GM21390 (cell line): ENCODE measurements at regions not wholly inside any gene's neighbourhood (a gene's known extent, or its start where the extent isn't known, plus 50 kb on each side); places are given as distances from the start of the nearest gene placed in this dataset.
A peak's percentile ranks its signal among the peaks of the same experiment; 100 is the strongest.
"Not testable (repeated sequence)": the region's sequence is repeated elsewhere in the genome, so short reads cannot be mapped to it uniquely, and the experiment has no call there.

ENCODE experiments used
- ATAC-seq: cut with Tn5 transposase; IDR thresholded peaks from one replicate; pipeline ENCODE4 v1.9.1; 2021; ENCODE audit not compliant: unreplicated experiment

- no peak for ATAC-seq
Observed at GRCh38 chr2:4221845-4222244, 518.5 kb downstream of the DCDC2C start.

GRCh38 chr2:4244422-4244821 lies 541.0 kb downstream of the DCDC2C start:
- not testable (repeated sequence) for ATAC-seq

- ATAC-seq = no peak
Observed at GRCh38 chr2:4246364-4247131, 543.2 kb downstream of the DCDC2C start.

- no peak for ATAC-seq
Observed at GRCh38 chr2:4247791-4248190, 544.4 kb downstream of the DCDC2C start.

GRCh38 chr2:4255491-4255890 lies 552.1 kb downstream of the DCDC2C start:
- no peak for ATAC-seq

GRCh38 chr2:4256351-4256750 lies 553.0 kb downstream of the DCDC2C start:
- no peak for ATAC-seq

GRCh38 chr2:4258563-4258962 lies 555.2 kb downstream of the DCDC2C start:
- no peak for ATAC-seq

- ATAC-seq = no peak
Observed at GRCh38 chr2:4265936-4266335, 562.6 kb downstream of the DCDC2C start.

- no peak for ATAC-seq
Observed at GRCh38 chr2:4269885-4270284, 566.5 kb downstream of the DCDC2C start.

GRCh38 chr2:4272261-4272858 lies 569.0 kb downstream of the DCDC2C start:
- no peak for ATAC-seq

GRCh38 chr2:4278392-4278791 lies 575.0 kb downstream of the DCDC2C start:
- no peak for ATAC-seq

GRCh38 chr2:4279431-4279830 lies 576.1 kb downstream of the DCDC2C start:
- no peak for ATAC-seq

- no peak for ATAC-seq
Observed at GRCh38 chr2:4291430-4291829, 588.1 kb downstream of the DCDC2C start.

GRCh38 chr2:4295680-4296079 lies 592.3 kb downstream of the DCDC2C start:
- no peak for ATAC-seq

- ATAC-seq = no peak
Observed at GRCh38 chr2:4300616-4301015, 597.2 kb downstream of the DCDC2C start.

GRCh38 chr2:4324531-4324930 lies 621.2 kb downstream of the DCDC2C start:
- ATAC-seq = no peak

- ATAC-seq = no peak
Observed at GRCh38 chr2:4336864-4337263, 633.5 kb downstream of the DCDC2C start.

GRCh38 chr2:4338345-4338744 lies 635.0 kb downstream of the DCDC2C start:
- no peak for ATAC-seq

- ATAC-seq = no peak
Observed at GRCh38 chr2:4340536-4340935, 637.2 kb downstream of the DCDC2C start.

GRCh38 chr2:4346628-4347027 lies 643.3 kb downstream of the DCDC2C start:
- no peak for ATAC-seq

- ATAC-seq = no peak
Observed at GRCh38 chr2:4353668-4354067, 650.3 kb downstream of the DCDC2C start.

- no peak for ATAC-seq
Observed at GRCh38 chr2:4354164-4354563, 650.8 kb downstream of the DCDC2C start.

- peak; percentile 64 for ATAC-seq
Observed at GRCh38 chr2:4354678-4355077, 651.3 kb downstream of the DCDC2C start.
